ENCODE measurements at regions not wholly inside any gene's neighbourhood (a gene's known extent, or its start where the extent isn't known, plus 50 kb on each side); places are given as distances from the start of the nearest gene placed in this dataset.

DNA sequence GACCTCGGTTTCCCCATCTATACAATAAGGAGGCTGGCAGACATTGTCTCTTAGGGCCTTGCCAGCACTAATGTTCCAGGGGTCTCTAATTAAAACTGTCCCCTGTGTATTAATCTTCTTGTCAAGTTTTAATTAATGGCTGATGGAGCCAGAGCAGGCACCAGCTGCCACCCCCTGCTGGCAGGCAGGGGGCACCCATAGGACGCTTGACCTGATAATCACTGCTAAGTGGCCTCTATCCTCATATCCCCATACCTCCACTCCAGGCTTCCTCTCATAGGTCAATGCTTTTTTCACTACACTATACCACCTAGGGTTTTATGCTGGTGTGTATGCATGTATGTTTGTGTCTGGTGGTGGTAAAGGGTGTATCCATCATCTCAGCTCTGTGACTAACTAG lies 89.4 kb downstream of the EFNB1 start:
- no peak for DNase-seq

DNA sequence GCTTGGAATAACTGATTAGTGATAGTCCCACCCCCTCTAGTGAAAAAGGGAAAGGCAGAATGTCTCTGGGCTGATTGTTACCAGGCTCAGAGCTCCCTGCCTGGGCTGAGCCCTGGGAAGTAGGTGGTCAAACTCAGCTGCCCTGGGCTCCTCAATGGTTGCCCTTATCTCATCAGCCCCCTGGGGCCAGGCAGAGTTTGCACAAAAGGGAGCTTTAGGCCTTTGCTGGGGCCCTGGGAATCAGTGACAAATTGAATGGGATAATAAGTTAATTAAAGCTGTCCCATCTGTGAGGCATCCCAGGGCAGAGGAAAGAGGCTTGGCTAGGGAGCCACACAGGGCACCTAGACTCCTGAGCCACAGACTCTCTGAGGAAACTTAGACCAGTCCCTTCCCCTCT lies 89.0 kb downstream of the EFNB1 start:
- DNase-seq: no peak

DNA sequence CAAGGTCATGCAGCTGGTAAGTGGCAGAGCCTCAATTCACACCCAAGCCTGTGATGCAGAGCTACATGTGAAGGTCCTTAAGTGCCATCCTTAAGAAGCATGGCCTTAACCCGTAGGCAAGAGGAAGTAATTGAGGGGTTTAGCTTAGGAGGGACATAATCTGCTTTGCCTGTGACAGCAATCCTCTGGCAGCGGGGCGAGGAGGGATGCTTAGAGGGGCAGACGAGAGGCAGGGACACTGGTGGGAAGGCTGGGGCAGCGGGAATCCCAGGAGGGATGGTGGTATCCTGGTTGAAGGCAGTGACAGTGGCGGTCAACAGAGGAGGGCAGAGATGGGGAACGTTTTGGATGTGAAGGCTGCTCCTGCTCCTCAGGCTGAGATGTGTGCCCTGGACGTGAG lies 88.1 kb downstream of the EFNB1 start:
- DNase-seq: no peak

DNA sequence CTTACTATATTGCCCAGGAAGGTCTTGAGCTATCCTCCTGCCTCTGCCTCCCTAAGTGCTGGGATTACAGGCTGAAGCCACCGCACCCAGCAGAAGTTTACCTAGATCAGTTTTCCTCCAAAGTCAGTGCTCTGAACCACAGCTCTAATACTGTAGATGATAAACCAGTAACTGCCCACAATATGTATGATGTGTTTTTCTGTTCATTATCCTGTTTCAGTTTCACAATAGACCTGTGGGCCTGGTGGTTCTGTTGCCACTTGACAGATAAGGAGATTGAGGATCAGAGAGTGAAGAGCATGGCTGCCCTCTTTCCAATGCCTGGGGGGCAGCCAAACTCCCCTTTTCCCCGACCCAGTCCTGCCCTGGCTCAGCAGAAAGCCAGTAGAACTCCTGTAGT lies 87.0 kb downstream of the EFNB1 start:
- no peak for DNase-seq

DNA sequence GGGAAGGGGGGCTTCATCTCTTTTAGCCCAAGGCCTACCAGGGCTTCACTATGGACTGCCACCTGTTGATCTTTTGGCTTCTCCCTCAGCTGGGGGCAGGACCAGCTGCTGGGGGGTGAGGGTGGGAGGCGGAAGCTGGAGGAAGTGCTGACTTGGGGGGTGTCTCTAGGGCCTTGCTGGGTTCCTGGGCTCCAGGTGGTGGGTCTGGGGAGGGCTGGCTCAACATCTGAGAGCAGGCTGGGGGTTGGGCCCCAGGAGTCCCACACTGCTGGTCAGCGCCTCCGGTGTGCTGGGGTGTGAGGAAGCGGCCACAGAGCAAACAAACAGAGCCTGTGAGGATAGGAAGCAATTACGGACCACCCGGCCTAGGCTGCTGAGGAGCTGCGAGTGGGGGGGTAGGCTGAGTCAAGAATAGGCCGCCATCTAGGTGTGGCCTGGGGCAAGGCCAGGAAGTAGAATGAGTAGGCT lies 85.7 kb downstream of the EFNB1 start:
- DNase-seq: no peak

DNA sequence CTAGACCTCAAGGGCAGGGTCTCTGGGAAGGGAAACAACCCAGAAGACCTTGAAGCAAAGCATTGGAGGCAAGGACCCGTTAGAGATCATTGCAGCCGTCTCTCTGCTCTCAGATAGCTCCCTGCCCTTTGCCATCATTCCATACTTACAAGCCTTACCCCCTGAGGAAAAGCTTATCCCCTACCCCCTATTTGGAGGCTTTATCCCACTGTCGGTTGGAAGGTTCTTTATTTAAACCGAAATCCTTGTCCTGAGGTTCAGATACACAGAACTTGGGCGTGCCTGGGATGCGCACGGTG lies 84.4 kb downstream of the EFNB1 start:
- DNase-seq: no peak

DNA sequence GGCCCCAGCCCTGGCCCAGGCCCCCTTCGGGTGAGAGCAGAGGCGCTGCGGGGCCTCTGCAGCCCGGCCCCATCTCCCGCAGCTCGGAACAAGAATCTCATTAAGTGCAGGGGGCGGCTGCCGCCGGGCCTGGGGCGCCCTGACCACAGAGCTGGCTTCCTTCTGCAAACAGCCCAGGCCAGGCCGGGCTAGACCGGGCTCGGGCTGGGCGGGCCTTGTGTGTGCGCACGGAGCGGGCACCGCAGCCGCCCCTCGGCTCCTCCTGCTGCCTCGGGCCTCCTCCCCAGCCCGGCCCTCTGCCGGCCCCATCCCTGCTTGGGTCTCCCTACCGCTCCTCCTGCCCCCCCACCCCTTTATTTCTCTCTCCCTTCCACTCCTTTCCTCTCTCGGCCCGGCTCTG lies 83.3 kb downstream of the EFNB1 start:
- DNase-seq: no peak

DNA sequence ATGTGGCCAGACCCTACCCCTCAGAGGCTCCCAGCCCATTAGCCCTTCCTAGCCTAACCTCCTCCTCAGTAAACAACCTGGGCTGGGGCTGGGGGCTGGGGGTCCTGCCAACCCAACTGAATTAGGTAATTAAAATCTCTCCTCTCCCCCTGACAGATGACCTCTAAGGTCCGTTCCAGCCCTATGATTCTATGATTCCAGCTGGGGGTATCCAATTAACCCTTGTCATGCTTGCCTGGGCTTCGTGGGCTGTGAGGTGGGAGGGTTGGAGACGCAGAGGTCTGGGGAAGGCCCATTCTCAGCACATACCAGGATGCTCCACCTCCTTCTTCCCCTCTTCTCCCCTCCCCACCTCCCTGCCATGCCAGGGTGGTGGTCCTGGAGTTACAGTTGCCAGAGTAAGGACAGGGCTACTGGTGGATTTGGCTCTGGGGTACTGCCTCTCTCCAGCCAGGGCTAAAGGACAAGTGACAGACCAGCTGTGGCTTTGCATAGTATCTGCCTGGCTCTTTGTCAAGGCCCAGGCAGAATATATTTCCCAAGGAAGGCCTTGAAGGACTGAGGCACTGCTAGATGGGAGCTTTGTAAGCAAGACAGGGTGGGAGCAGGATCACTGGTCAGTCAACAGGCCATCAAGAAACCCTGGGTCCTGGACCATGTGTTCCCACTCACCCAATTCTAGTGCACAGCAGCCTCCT lies 82.1 kb downstream of the EFNB1 start:
- DNase-seq: no peak

DNA sequence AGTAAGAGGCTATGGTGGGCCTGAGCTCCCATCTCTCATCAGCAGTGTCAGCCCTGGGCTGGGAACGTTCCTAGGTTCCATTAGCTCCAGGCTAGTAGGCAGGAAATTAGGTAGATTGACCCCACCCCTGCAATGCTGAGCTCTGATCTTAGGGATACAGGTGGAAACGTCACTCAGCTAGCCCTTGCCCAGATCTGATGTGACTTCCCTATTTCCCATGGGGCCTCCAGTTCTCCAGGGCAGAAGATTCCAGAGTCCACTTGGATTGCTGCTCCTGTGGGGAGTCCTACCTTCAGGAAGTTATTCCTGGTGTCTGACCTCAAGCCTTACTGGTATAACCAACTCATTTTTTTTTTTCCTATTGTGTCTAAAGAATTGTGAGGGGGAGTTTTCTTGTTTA lies 81.1 kb downstream of the EFNB1 start:
- no peak for DNase-seq

DNA sequence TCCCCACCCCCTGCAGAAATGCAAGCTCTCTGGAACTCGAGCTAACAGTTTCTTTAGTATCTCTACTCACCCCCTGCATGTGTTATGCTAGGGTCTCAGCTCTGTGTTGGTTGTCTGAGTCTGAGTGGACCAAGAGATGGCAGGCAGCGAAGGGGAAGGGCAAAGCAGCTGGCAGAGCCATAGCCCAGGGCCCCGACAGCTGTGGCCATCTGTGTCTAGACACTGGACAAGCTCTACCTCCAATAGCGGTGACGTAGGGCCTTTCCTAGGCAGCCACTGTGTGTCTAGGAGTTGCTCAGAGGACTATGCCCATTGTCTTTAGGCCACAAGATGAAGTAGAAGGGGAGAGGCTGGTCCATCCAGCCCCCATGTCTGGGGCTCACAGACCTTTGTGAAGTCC lies 79.2 kb downstream of the EFNB1 start:
- DNase-seq: no peak

DNA sequence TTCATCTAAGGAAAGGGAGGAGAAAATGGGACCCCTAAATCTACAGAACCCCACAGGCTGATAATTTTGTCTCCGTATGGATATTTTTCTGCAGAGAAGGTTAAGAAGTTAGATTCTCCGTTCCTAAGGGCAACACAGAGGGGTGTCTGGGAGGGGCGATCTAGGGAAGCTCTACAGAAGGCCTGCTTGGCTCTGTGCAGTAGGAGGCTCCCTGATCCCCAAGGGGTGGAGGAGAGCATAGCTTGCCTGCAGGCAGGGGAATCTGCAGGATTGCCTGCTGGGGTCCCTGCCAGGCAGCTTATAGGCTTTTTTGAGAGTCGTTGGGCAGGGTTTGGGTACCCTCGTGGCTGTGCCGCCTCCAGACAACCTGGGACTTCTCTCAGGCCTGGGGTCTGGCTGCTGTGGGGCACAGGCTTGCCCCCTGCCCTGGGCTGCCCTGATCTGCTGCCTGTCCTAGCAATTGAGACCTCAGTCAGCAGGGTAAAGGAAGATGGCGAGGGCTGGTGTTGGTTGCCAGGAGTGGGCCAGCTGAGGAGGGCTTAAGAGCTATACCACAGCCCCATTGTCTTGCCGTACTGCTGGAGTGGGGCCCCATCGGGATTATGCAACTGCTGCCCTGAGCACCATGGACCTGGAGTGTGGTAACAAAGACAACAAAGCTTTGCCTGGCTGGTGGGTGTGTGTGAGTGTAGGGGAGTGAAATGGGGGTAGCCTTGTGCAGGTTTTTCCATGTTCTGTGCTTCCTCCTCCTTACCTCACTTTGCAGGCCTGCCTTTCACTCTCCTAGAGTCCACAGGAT lies 74.1 kb downstream of the EFNB1 start:
- no peak for DNase-seq

DNA sequence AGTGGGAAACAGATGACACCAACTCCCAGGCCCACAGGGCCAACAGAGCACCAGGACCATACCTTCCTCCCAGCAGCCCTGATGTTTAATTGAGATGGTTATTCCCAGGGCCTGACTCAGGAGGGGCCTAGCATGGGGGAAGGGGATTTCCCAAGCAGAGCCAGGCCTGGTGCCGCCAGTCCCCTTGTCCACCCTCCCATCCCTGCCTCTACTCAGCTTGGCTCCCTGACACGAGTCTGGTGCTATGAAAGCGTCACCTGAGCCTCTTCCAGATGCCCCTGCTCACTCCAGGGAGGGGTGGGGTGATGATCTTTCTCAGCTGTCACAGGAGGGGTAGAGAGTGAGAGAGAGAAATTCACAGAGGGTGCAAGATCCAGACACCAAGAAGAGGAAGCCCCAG lies 72.7 kb downstream of the EFNB1 start:
- DNase-seq: no peak

DNA sequence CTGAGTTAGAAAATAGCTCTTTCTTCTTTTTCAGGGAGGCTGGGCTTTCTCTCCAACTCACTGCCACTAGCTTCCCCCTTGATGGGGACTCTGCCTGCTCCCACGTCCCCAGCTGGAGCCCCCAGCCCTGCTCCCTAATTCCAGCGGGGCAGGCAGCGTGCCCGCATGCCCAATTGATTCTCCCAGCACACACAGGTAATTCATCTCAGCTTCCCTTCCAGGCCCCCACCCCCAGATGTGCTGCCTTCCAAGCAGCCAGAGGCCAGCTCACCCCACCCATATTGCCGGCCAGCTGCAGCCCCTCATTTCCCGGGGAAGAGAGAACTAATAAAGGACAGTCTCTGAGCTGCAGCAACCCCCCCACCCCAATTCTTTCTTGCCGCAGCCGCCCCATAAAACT lies 69.8 kb downstream of the EFNB1 start:
- DNase-seq: no peak

DNA sequence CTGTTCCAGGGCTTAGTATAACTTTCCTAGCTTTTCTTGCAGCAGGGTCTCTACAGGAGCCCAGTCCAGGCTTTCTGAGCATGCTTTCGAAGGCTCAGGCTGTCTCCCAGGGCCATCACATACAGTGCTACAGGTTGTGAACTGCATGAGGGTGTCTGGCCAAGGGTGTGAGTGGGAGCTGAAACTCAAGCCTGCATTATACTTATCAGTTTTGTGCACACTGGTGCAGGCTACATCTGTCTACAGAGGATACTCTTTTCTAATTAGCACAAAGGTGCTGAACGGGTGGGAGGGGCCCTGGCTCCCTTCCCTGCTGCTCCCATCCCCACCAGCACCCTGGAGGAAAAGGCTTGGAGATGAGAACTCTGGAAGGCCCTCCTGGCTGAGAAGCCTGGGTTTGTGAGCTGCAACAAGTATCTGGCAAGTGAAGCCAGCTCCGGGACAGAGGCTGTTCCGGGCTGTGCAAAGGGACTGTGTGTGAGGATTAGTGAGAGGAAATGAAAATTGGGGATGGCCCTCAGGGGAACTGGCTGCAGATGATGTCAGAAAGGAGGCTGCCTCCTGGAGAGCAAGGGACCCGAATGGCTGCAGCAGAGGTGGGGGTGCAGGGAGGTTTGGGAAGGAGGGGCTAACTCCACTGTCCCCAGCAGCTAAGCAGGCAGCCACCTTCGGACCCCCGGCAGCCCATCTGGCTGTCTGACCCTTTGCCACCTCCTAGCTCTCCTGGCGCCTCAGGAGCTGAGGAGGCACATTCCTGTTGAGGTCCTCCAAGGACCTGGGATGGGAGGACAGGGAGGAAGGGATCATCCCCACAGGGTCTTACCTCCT lies 68.5 kb downstream of the EFNB1 start:
- no peak for DNase-seq

DNA sequence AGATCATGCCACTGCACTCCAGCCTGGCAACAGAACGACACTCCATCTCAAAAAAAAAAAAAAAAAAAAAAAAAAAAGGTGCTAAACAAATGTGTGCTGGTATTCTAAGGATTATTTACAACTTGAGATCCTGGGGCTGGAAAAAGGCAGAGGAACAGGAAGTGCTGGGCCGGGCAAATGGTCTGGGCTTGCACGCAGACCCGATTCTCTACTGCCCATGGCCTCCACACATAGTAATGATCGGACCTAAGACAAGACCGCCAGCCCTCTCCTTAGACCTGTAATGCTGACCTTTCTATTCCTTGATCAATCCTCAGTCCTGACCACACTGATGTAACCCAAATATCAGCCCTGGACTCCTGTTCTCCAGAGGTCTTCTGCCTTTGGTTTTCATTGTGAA lies 67.8 kb downstream of the EFNB1 start:
- DNase-seq: no peak

DNA sequence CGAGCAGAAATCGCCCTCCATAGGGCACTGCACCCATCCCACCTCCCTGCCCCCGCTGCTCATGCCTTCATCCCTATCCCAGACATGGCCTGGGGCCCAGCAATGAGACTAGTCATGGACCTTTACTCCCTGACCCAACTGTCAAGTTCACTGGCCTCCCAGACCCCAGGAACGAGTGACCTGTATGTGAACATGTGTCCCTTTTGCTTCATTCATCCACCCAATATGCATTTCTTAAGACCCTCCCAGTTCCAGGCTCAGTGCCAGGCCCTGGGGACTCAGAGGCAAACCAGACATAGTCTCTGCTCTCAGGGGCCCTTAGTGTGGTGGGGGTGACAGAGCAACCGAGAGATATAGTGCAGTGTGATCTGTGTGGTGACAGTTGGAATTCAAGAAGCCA lies 67.0 kb downstream of the EFNB1 start:
- no peak for DNase-seq

DNA sequence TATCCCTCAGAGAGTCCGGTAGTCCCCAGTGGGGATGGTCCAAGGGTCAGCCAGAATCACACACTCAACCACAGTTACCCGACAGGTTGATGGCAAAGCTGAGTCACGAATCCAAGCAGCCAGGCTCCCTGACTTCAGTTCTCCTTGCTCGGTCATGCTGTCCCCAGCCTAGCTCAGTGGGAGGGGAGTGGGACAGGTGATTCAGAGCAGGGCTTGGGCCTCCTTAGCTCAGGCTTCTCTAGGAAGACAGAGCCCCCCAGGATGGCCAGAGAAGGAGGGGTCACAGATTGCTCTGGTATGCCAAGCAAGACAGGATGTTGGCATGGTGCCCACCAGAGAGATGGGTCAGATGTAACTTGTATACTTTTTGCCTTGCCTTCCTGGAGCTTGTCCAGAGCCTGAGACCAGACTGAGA lies 66.5 kb downstream of the EFNB1 start:
- peak; percentile 7 for DNase-seq

DNA sequence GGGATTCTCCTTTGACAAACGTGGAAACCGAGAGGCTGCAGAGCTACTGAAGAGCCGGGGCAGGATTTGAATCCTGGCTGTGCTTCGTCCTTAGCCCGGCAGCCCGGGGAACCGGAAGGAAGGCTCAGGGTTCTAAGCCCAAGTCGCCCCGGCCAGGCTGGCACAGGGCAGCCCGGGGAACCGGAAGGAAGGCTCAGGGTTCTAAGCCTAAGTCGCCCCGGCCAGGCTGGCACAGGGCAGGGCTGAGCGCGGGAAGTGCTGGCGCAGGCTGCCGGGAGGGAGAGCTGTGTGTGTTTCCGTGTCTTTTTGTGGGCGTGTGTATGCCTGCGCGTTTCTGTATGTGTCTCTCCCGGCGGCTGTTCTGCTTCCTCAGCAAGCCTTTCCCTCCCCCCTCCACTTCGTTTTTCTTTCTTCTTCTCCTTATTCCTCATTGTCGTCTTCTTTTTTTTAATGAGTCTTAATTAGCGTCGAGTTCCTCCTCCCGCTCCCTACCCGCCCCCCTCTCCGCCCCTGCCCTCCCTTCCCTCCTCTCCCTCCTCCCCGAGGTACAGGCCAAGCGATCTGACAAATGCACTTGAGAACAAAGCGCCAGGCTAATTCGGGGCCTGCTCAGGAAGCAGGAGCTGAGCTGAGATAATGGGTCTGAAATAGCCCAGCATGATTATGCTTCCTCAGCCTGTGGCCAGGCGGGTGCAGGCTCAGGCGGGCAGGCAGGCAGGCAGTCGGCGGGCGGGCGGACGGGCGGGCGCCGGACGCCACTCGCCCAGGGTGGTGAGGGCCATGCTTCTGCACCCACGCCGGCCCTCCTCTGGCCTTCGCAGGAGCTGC lies 65.9 kb downstream of the EFNB1 start:
- peak; percentile 41 for DNase-seq

DNA sequence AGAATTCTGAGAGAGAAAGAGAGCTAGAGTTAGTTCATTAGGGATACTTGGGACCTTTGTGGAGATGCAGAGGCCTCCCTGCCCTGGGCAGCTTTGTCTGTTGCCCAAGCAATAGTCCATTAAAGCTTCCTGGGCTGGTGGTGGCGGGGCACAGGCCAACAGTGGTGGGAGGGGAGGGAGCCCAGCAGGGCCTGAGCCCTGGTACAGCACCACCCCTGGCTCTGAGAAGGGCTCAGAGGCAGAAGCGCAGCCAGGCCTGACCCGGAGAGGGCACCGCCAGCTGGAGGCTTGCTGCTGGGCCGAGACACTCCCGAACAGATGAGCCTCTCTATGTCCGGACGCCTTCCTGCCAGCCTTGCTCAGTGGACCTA lies 65.3 kb downstream of the EFNB1 start:
- no peak for DNase-seq

DNA sequence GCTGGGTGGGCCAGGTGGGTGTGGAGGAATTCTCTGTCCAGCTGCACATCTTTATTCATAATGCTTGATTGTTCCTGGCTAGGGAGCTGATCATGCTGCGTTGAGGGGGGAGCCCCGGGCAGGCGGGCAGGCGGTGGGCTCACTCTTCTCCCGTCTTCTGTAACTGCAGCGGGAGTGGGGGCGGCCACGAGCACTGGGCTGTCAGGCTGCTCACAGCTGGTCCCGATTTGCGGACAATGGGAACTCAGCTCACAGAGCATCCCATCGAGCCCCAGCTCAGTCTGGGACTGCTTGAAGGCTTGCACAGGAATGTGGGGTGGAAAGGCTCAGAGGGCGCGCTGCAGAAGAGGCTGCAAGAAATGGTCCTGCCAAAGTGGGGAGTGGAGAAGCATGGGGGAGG lies 63.8 kb downstream of the EFNB1 start:
- no peak for DNase-seq

DNA sequence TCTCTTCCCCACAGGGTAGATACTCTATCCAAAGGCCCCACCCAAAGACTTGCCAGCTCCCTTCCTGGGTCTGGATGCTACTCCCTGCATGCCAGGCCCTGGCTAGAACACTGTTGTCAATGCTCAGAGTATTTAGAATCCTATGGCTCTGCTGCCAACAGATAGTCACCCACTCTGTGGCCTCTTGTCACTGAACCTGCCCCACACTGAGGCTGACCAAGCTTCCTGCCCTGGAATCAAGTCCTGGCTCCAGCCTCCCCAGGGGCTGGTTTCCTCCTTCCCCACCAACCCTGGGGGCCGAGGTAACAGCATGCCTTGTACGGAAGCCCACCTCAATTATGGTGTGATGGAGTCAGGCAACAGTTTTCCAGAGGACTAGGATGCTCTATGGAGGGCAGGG lies 63.3 kb downstream of the EFNB1 start:
- DNase-seq: no peak

All from NCI-H2029 (cell line).